ENCODE measurements at regions not wholly inside any gene's neighbourhood (a gene's known extent, or its start where the extent isn't known, plus 50 kb on each side); places are given as distances from the start of the nearest gene placed in this dataset.

DNA sequence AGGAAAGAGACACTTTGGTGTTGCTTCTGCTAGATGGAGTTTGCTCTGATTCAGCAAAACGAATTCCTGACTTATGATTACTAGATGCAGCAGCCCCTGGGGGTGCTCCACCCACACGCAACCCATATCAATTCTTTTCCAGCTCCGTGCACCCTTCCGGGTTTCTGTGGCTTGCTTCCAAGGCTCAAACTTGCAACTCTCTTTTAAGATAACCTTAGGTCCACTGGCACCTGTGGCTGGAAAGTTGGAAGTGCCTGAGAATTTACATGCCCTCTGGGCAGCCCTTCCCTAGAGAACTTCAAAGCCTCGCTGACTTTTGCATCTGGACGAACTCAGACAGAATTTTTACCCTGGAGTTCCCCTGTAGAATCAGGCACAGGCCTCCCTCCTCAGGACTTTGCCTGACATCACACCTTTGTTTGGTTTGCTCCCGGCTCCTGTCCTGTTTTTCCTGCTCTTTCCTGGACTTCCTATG lies 224.9 kb downstream of the SNX18 start:
- DNase-seq (ENCODE audit: low spot score): no peak

DNA sequence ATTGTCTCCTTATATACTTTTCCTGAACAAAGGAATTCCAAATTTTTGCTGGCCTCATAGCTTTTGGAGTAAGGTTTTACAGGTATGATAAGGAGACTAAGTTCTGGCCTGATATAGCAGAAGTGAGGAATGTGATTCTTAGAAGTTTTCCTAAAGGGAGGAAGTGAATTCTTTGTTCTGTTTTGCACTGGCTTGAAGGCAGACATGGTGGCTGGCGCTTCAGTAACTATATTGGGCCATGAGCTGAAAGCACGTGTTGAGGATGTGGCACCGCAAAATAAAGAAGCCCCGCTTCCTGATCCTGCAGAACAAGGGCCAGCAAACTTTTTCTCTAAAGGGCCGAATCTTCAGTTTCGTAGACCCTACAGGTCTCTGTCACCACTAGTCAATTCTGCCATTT lies 224.2 kb downstream of the SNX18 start:
- no peak for DNase-seq (ENCODE audit: low spot score)

GRCh38 chr5:54740141-54740540 lies 222.6 kb downstream of the SNX18 start:
- no peak for DNase-seq (ENCODE audit: low spot score)

DNA sequence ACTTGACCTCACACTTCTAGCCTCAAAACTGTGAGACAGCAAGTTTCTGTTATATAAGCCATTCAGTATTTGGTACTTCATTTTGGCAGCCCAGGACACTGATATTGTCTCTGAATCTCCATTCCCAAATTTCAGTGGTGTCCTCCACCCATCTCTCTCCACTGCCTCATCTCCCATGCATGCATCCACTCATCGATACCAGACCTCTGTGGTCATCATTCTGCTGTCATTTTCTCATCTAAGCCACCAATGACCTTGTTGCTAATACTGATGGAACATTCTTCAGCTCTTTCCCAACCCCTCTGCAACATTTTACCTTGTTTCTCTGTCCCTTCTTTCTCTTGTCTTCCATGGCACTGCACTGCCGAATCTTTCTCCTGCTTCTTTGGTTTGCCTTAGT lies 221.8 kb downstream of the SNX18 start:
- DNase-seq (ENCODE audit: low spot score): no peak

GRCh38 chr5:54738973-54739367 lies 221.4 kb downstream of the SNX18 start:
- no peak for DNase-seq (ENCODE audit: low spot score)

- no peak for DNase-seq (ENCODE audit: low spot score)
Measured at GRCh38 chr5:54738118-54738972, 220.8 kb downstream of the SNX18 start.

DNA sequence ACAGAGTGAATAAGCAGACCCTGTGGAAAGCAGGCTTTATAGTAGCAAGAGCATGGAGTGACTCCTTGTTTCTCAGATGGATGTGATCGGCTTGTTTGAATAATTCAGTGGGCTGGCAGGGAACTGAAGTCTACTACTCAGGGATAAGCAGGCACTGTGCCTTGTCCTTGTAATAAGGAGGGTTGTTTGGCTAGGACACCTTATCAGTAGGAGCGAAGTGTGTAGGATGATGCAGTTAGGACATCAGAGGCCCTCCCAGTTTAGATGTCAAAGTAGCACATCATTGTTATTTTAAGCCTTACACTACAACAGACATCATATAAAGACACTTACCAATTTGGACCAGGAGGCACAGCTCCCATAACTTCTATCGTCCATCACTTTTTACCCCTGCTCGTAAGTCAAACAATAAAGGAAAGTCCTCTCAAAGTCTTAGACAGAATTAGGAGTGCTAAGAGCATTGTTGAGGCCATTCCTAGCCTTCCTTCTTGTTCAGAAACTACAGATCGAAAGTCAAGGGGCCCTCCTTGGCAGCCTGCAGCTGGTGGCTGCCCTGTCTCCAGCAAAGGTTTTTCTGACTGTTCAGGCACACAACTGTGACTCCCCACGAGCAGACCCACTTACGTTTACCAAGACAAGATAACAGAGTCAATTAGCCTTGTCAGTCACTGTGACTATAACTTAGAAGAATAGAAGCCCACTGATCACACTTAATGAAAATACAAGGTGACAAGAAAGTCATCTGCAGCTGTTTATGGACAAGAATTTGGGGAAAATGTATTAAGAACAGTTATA lies 218.6 kb downstream of the SNX18 start:
- DNase-seq (ENCODE audit: low spot score): no peak

GRCh38 chr5:54733101-54733500 lies 215.5 kb downstream of the SNX18 start:
- no peak for DNase-seq (ENCODE audit: low spot score)

- DNase-seq (ENCODE audit: low spot score): no peak
Measured at GRCh38 chr5:54732108-54732507, 214.5 kb downstream of the SNX18 start.

DNA sequence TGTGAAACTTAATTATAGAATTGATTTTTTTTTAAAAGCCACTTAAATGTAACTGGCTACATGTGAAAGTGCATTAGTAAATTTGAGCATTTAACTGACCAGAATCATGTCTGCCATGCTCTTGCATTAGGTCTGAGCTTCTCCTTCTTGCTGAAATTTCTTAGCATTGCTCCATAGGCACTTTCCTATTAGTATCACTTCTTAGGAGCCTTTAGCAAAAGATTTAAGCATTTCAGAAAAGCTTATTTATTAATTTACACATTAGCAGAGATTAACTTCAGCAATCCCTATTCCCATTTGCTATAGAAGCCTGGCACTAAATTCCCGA lies 211.0 kb downstream of the SNX18 start:
- DNase-seq (ENCODE audit: low spot score): no peak

GRCh38 chr5:54727874-54728587 lies 210.5 kb downstream of the SNX18 start:
- DNase-seq (ENCODE audit: low spot score): no peak

GRCh38 chr5:54725391-54726280 lies 208.1 kb downstream of the SNX18 start:
- no peak for DNase-seq (ENCODE audit: low spot score)

DNA sequence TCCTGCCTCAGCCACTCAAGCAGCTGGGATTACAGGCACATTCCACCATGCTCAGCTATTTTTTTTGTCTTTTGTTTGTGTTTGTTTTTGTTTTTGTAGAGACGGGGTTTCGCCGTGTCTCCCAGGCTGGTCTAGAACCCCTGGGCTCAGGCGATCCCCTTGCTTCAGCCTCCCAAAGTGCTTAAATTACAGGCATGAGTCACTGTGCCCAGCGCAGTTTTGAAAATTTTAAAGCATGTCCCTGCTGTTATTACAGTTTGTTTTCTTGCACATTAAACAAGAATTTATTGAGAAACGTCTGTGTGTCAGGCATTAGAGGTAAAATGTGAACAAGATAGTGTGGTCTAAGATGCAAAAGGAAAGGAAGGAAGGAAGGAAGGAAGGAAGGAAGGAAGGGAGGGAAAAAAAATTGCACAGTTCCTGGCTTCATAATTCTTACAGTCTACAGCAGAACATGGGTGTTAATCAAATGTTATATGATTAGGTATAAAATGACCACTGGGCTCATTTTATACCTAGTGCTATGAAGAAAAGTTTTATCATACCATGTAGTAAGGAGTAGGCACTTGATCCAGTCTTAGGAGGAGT lies 205.4 kb downstream of the SNX18 start:
- no peak for DNase-seq (ENCODE audit: low spot score)

DNA sequence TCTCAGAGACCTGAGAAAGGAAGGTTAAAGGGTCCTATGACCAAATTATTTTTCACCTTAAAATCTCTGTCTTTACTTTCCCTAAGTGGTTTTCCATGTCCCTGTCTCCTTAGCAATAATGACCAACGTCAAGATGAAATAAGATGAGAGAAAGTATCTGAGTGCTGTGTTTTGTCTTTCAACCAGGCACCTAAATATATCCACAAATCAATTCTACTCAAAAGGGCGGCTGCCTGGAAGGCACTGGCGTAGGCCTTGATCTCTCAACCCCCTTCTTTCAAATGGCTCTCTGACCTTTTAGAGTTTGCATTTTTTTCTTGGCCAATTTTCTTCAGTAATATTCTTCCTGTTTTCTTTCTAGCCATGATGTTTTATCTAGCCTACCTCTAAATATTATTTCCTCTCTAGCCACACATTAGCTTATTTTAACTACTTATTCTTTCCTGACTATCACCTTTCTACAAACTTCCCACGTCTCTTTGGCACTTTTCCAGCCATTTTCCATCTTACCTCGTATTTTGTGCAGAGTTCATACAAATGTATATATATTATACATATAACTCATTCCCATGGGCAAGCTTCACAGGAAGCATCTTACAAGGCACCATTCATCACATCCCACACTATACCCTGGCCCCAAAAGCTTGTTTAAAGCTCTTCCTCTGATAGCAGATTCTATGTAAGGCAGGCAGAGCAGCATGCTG lies 204.5 kb downstream of the SNX18 start:
- no peak for DNase-seq (ENCODE audit: low spot score)

DNA sequence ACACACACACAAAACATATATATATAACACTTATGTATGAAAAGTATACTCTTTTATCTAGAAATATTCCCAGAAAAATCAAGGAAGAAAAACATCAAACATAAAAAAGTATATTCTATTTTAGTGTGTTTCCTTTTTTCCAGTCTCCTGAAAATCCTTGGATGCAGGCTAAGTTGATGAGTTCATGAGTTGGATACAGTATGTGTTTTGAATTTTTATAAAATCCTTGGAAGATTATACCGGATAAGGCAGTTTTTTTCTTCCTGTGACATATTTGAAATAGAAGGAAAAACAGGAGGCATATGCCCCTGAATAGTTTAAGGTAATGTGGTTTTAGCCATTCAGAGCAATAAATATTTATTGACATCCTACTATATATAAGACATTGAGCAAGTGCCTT lies 203.6 kb downstream of the SNX18 start:
- no peak for DNase-seq (ENCODE audit: low spot score)

GRCh38 chr5:54720341-54720740 lies 202.8 kb downstream of the SNX18 start:
- DNase-seq (ENCODE audit: low spot score): no peak

DNA sequence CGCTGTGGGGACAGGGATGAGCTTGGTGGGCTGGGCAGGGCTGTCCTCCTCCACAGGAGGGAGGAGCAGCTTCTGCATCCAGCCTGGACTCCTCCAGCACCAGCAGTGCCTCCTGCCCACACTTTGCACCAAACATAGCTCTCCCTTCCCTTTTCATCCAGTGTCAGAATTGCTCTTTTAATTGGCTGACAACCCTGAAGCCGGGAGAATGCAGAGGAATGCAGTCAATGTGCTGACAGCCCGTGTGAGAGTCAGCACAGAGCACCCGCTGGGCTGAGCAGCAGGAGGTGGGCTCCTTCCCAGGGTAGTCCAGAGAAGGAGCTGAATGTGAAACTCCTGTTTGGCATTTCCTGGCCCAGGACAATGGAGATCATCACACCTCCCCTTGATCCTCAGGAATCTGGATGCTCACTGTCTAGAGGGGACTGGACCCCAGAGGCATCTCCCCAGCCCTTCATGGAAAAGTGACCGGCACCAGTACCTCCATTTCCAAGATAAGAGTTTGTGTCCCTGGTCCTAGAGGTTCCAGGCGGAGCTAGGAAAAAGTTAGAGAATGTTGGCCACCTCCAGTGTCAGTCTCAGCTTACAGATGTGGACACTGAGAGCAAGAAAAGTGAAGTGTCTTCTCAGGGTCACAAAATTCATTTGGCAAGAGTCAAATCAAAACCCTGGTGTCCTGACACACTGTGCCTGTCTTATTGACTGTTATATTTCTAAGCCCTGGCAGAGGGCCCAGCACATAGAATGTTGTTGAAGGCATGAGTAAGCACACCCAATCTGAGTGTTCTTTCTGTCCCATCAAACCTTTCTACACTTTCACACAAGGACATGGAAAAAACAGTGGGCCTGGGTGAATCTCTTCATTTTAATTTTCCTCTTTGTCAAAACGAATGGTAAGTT lies 202.1 kb downstream of the SNX18 start:
- no peak for DNase-seq (ENCODE audit: low spot score)

GRCh38 chr5:54718656-54719055 lies 201.1 kb downstream of the SNX18 start:
- DNase-seq (ENCODE audit: low spot score): no peak

GRCh38 chr5:54717870-54718269 lies 200.3 kb downstream of the SNX18 start:
- DNase-seq (ENCODE audit: low spot score): no peak

DNA sequence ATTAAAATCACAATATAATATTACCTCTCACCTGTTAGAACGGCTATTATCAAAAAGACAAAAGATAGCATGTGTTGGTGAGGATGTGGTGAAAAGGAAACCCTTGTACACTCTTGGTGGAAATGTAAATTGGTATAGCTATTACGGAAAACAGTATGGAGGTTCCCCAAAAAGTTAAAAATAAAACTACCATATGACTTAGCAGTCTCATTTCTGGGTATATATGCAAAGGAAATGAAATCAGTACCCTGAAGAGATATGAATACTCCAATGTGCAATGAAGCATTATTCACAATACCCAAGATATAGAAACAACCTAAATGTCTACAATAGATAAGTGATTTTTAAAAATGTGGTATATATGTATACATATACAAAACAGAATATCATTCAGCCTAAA lies 199.9 kb downstream of the SNX18 start:
- DNase-seq (ENCODE audit: low spot score): no peak
